ENCODE measurements at regions not wholly inside any gene's neighbourhood (a gene's known extent, or its start where the extent isn't known, plus 50 kb on each side); places are given as distances from the start of the nearest gene placed in this dataset.

DNA sequence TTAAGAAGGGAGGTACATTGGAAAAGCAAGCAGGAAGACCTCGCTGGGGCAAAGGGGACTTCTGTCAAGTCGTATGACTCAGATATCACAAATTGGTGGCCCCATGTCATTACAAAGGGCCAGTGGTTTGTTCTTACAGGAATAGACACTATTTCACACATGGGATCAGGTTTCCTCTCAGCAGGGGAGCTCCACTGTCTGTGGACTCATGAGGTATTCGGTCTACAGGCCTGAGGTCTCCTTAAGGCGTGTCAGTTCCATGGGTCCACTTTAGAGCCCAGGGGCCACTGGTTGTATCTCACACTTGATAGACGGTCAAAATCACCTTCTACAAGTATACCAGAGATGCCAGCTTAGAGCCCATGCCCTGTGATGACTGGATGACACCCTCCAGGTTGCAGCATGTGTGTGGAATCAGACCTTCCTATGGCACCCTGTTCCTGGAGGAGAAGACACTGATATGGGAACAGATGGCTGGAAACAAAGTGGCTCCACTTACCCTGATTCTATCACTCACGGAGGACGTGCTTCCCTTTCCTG lies 288.1 kb upstream of the B3GAT1 start:
- intact Hi-C loops (cut with DNase I), result no loop called here
- H3K4me3 ChIP-seq, result no peak overlapping the region
- no peaks in the 10 kb centered on the region for H3K4me1 ChIP-seq (replicated peaks)
- no peak for DNase-seq (ENCODE audit: low spot score)
- TF ChIP-seq POLR2AphosphoS5 (IDR thresholded peaks at IDR 0.05) (no peak), POLR2A (IDR thresholded peaks at IDR 0.05) (no peak)
- TF ChIP-seq, protein P1, sequence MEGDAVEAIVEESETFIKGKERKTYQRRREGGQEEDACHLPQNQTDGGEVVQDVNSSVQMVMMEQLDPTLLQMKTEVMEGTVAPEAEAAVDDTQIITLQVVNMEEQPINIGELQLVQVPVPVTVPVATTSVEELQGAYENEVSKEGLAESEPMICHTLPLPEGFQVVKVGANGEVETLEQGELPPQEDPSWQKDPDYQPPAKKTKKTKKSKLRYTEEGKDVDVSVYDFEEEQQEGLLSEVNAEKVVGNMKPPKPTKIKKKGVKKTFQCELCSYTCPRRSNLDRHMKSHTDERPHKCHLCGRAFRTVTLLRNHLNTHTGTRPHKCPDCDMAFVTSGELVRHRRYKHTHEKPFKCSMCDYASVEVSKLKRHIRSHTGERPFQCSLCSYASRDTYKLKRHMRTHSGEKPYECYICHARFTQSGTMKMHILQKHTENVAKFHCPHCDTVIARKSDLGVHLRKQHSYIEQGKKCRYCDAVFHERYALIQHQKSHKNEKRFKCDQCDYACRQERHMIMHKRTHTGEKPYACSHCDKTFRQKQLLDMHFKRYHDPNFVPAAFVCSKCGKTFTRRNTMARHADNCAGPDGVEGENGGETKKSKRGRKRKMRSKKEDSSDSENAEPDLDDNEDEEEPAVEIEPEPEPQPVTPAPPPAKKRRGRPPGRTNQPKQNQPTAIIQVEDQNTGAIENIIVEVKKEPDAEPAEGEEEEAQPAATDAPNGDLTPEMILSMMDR (IDR thresholded peaks at IDR 0.05), result no peak
- 82% methylated on average over 7 of the region's 7 CpGs for WGBS
- H3K27me3 ChIP-seq (replicated peaks; ENCODE audit: insufficient read depth), result no peaks in the 10 kb centered on the region
- no peak overlapping the region for H3K27ac ChIP-seq
- H3K9me3 ChIP-seq, result no peaks in the 10 kb centered on the region
- H3K36me3 ChIP-seq, result no peaks in the 10 kb centered on the region

DNA sequence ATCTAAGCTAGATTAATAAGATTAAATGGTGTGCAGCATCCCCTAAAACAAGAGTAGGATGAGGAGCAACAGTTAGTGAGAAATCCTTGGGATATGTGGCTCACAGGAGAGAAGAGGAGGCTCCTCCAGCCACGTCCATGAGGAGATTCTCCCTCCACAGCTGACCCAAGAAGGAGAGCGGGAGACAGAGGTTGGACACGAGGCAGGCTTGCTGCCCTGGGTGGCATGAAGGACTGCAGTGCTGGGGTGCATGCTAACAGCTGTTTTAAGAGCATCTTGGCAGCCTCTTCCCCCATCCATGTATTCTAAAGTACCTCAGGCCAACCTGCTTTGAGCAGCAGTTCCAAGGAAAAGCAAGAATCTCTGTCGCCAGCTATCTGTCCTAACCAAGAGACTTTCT lies 284.4 kb upstream of the B3GAT1 start:
- no peaks in the 10 kb centered on the region for H3K27me3 ChIP-seq (replicated peaks; ENCODE audit: insufficient read depth)
- no peaks in the 10 kb centered on the region for H3K9me3 ChIP-seq
- no peak overlapping the region for H3K4me3 ChIP-seq
- H3K4me1 ChIP-seq (replicated peaks), result no peaks in the 10 kb centered on the region
- H3K36me3 ChIP-seq, result no peaks in the 10 kb centered on the region
- intact Hi-C loops (cut with DNase I), result no loop called here
- no peak overlapping the region for H3K27ac ChIP-seq
- TF ChIP-seq POLR2AphosphoS5 (IDR thresholded peaks at IDR 0.05) (no peak), POLR2A (IDR thresholded peaks at IDR 0.05) (no peak)
- TF ChIP-seq, protein P1 (IDR thresholded peaks at IDR 0.05), result no peak
- no peak for DNase-seq (ENCODE audit: low spot score)
- whole genome bisulfite sequencing, result 66% methylated on average over 4 of the region's 4 CpGs

DNA sequence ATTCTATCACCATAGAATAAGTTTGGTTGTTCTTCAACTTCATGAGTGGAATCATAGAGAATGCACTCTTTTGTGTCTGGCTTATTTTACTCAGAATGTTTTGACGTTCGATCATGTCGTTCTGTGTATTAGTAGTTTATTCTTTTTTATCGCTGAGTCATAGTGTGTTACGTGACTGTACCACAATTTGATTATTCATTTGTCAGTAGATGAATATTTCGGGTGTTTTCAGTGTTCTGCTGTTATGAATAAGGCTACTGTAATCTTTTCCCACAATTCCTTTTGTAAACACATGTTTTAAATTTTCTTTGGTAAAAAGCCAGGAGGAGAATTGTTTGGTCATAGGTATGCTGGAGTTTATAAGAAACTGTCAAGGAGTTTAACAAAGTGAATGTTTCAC lies 279.9 kb upstream of the B3GAT1 start:
- Histone ChIP-seq H3K4me1 (replicated peaks) (no peaks in the 10 kb centered on the region), H3K9me3 (no peaks in the 10 kb centered on the region), H3K27ac (no peak overlapping the region), H3K27me3 (replicated peaks; ENCODE audit: insufficient read depth) (no peaks in the 10 kb centered on the region), H3K36me3 (no peaks in the 10 kb centered on the region), H3K4me3 (no peak overlapping the region)
- no peak for DNase-seq (ENCODE audit: low spot score)
- intact Hi-C loops (cut with DNase I), result no loop called here
- TF ChIP-seq, protein P1 (IDR thresholded peaks at IDR 0.05), result no peak
- TF ChIP-seq POLR2AphosphoS5 (IDR thresholded peaks at IDR 0.05) (no peak), POLR2A (IDR thresholded peaks at IDR 0.05) (no peak)
- 53% methylated on average over 6 of the region's 6 CpGs for WGBS

DNA sequence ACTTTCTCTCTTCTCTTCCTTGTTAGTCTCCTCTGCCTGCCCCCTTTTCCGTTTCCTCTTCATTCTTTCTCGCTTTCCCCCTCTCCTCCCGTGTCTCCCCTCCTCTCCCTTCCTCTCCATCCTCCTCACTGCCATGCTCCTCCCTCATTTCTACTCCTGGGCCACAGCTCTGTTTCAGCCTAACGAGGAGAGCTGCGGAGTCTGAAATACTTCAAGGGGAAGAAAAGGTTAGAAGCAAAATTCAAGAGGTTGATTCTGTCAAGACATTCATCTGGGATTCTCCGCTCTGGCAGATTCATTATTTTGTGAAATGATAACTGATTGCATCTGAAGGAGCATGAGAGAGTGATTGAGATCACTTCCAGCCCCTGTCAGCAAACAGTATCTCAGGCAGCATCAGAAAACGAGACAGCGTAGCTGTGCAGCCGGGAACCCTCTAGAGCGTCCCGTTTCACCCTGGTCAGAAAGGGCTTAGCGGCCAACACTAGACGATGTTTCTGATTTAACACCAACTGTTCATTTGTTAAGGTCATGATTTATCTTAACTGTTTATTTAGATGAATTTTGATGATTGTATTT lies 279.3 kb upstream of the B3GAT1 start:
- no peaks in the 10 kb centered on the region for H3K9me3 ChIP-seq
- no peak overlapping the region for H3K27ac ChIP-seq
- H3K4me1 ChIP-seq (replicated peaks), result no peaks in the 10 kb centered on the region
- 41% methylated on average over 13 of the region's 13 CpGs for WGBS
- no peaks in the 10 kb centered on the region for H3K36me3 ChIP-seq
- TF ChIP-seq POLR2AphosphoS5 (IDR thresholded peaks at IDR 0.05) (no peak), POLR2A (IDR thresholded peaks at IDR 0.05) (no peak)
- TF ChIP-seq, protein P1 (IDR thresholded peaks at IDR 0.05), result no peak
- intact Hi-C loops (cut with DNase I), result no loop called here
- H3K4me3 ChIP-seq, result no peak overlapping the region
- no peak for DNase-seq (ENCODE audit: low spot score)
- H3K27me3 ChIP-seq (replicated peaks; ENCODE audit: insufficient read depth), result no peaks in the 10 kb centered on the region

DNA sequence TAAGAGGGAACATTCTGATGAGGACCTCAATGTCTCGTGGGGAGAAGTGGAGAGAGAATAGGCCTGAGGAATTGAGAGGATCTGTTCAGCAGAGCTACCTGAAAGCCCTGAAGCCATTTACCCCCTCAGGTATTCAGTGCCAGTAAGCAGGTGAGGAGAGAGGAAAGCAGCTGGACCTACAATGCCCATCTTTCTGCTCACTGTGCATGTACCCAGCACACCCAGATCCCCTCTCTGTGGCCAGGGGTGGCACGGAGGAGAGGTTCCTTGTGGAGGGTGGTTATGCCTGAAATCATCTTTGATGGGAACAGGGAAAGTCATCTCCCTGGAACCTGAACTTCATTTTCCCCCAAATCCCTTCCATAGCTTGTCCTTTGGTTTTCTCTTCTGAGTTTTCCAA lies 277.8 kb upstream of the B3GAT1 start:
- TF ChIP-seq, protein P1 (IDR thresholded peaks at IDR 0.05), result no peak
- TF ChIP-seq POLR2A (IDR thresholded peaks at IDR 0.05) (no peak), POLR2AphosphoS5 (IDR thresholded peaks at IDR 0.05) (no peak)
- 91% methylated on average over 2 of the region's 2 CpGs for WGBS
- Histone ChIP-seq H3K4me1 (replicated peaks) (no peaks in the 10 kb centered on the region), H3K36me3 (no peaks in the 10 kb centered on the region), H3K27me3 (replicated peaks; ENCODE audit: insufficient read depth) (no peaks in the 10 kb centered on the region), H3K4me3 (no peak overlapping the region), H3K27ac (no peak overlapping the region), H3K9me3 (no peaks in the 10 kb centered on the region)
- intact Hi-C loops (cut with DNase I), result no loop called here
- no peak for DNase-seq (ENCODE audit: low spot score)

Measured in prostate gland (tissue), 2 donors.